Natural killer cell (primary cell): ENCODE measurements at regions not wholly inside any gene's neighbourhood (a gene's known extent, or its start where the extent isn't known, plus 50 kb on each side); places are given as distances from the start of the nearest gene placed in this dataset.

Source experiments
- ATAC-seq, 3 donors: fragments of 150-1000 bp in 2 of 3; fragments of 200-7000 bp in 1 of 3; cut with Tn5 transposase; 1 replicate in 1 of 3; 2 replicates in 2 of 3; pipeline ENCODE4 v1.10.0; 2021; ENCODE audit warnings: mild to moderate bottlenecking in 2 of 3, moderate library complexity in 2 of 3
- DNase-seq, 2 donors: peaks; one replicate each; pipeline versions ENCODE4 v3.0.0 to v3.0.0-alpha.2; 2013 to 2021; ENCODE audit warnings: mixed read lengths in 1 of 2
- H3K27ac ChIP-seq: one replicate; pipeline ENCODE4 v1.5.1; 2013; ENCODE audit warnings: mild to moderate bottlenecking, low read length
- H3K27me3 ChIP-seq: one replicate; pipeline ENCODE4 v1.6.1; 2013; ENCODE audit warnings: low read length; ENCODE audit not compliant: control insufficient read depth, insufficient read depth
- H3K36me3 ChIP-seq: one replicate; pipeline ENCODE4 v1.6.1; 2013; ENCODE audit warnings: low read length; ENCODE audit not compliant: control insufficient read depth, insufficient read depth
- H3K4me1 ChIP-seq: one replicate; pipeline ENCODE4 v1.6.1; 2013; ENCODE audit warnings: low read length; ENCODE audit not compliant: control insufficient read depth, insufficient read depth
- H3K4me3 ChIP-seq: one replicate; pipeline ENCODE4 v1.5.1; 2013; ENCODE audit warnings: low read length
- H3K9me3 ChIP-seq: one replicate; pipeline ENCODE4 v1.6.1; 2013; ENCODE audit warnings: low read length; ENCODE audit not compliant: control insufficient read depth, insufficient read depth
- H3K27ac Mint-ChIP-seq, 2 donors: one replicate each; pipeline ENCODE4 v1.8.0; 2022; ENCODE audit warnings: mild to moderate bottlenecking in 2 of 2, mixed read lengths in 2 of 2, moderate library complexity in 1 of 2
- H3K27me3 Mint-ChIP-seq, 2 donors: one replicate each; pipeline ENCODE4 v1.8.0; 2022; ENCODE audit warnings: low read depth in 2 of 2, mixed read lengths in 2 of 2
- H3K36me3 Mint-ChIP-seq: one replicate; pipeline ENCODE4 v1.8.0; 2022; ENCODE audit warnings: mixed read lengths
- H3K4me1 Mint-ChIP-seq, 2 donors: one replicate each; pipeline ENCODE4 v1.8.0; 2022; ENCODE audit warnings: mixed read lengths in 2 of 2
- H3K4me3 Mint-ChIP-seq: one replicate; pipeline ENCODE4 v1.8.0; 2022; ENCODE audit warnings: mild to moderate bottlenecking, moderate library complexity, mixed read lengths
- H3K9me3 Mint-ChIP-seq, 2 donors: one replicate each; pipeline ENCODE4 v1.8.0; 2022; ENCODE audit warnings: mixed read lengths in 2 of 2
- WGBS: methylation state at CpG from one replicate; pipeline ENCODE4 v1.1.7; 2013; ENCODE audit warnings: missing lambda C conversion rate; ENCODE audit not compliant: insufficient coverage; 5-methylcytosine and 5-hydroxymethylcytosine counted together
- intact Hi-C: fragments of 100-400 bp; cut with micrococcal nuclease; formaldehyde crosslinking; loops from one replicate; pipeline ENCODE4 v1.14.2; 2022
- TF ChIP-seq, protein P1 (sequence below): fragments of 200-600 bp; IDR thresholded peaks from one replicate; pipeline ENCODE4 v1.8.0; 2022; ENCODE audit warnings: antibody characterized with exemption

DNA sequence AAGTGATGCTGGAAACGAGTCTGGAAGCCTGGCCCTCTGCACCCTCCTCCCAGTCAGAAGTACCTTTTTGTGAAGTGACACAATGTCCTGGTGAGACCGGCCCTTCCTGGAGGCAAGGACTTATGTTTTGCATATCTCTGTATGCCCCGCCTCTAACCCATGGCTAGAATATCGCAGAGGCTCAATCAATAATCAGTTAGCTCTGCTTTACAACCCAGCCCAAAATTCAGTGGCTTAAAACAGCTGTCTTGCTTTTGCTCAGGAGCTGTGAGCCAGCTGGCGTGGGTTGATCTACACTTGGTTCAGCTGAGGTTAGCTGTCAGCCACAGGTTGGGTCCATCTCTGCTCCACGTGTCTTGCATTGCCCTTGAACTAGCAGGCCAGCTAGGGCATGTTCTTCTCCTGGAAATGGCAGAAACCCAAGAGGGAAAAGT, 98.8 kb upstream of the METTL14 start:
- H3K27ac ChIP-seq: no peak overlapping the region
- TF ChIP-seq, protein P1, sequence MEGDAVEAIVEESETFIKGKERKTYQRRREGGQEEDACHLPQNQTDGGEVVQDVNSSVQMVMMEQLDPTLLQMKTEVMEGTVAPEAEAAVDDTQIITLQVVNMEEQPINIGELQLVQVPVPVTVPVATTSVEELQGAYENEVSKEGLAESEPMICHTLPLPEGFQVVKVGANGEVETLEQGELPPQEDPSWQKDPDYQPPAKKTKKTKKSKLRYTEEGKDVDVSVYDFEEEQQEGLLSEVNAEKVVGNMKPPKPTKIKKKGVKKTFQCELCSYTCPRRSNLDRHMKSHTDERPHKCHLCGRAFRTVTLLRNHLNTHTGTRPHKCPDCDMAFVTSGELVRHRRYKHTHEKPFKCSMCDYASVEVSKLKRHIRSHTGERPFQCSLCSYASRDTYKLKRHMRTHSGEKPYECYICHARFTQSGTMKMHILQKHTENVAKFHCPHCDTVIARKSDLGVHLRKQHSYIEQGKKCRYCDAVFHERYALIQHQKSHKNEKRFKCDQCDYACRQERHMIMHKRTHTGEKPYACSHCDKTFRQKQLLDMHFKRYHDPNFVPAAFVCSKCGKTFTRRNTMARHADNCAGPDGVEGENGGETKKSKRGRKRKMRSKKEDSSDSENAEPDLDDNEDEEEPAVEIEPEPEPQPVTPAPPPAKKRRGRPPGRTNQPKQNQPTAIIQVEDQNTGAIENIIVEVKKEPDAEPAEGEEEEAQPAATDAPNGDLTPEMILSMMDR: no peak
- intact Hi-C loops: no loop called here
- no peak overlapping the region for H3K4me3 Mint-ChIP-seq
- H3K9me3 ChIP-seq: no peaks in the 10 kb centered on the region
- H3K9me3 Mint-ChIP-seq: peaks cover 0 to 4% of the 10 kb centered on the region in 2 donors
- H3K36me3 Mint-ChIP-seq: no peaks in the 10 kb centered on the region
- no peaks in the 10 kb centered on the region for H3K27me3 ChIP-seq
- DNase-seq (no peak), ATAC-seq (no peak)
- H3K4me3 ChIP-seq: no peak overlapping the region
- 67% methylated on average over 6 of the region's 6 CpGs for whole genome bisulfite sequencing
- H3K27ac Mint-ChIP-seq: no peak overlapping the region
- H3K4me1 ChIP-seq: no peaks in the 10 kb centered on the region
- peaks cover 5 to 6% of the 10 kb centered on the region in 2 donors for H3K4me1 Mint-ChIP-seq
- H3K27me3 Mint-ChIP-seq: peaks cover 18 to 25% of the 10 kb centered on the region in 2 donors
- no peaks in the 10 kb centered on the region for H3K36me3 ChIP-seq

DNA sequence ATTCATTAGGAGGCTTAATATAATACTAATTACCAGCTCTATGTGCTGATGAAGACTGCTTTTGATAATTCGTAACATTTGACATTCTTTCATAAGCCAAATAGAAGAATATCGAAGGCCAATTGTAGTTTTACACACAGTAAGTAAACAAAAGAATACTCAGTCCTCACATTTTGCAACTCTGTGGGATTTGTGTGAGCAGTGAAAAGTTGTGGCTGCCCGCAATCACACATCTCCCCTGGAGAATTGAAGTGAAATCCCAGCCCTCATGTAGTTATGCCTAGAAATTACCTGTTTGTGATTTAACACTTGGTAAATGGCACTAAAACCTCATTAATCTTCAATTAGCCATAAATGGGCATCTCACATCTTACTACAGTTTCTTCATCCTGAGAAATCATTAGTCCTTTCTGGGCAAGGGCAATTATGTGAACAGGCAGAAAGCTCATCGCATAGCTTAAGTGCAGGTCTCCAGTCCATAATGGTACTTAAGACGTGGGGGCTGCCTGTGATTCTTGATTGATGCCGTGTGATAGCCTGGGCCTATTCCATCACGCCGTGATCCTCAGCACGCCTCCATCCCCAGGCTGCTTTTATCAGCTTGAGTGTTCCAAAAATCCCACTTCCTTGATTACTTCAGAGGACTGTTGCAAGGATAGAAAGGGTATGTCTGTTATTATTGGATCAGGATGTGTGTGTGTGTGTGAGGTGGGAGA, 97.9 kb upstream of the METTL14 start:
- peaks cover 9 to 10% of the 10 kb centered on the region in 2 donors for H3K4me1 Mint-ChIP-seq
- Histone ChIP-seq H3K27ac (no peak overlapping the region), H3K4me3 (no peak overlapping the region), H3K36me3 (no peaks in the 10 kb centered on the region), H3K4me1 (peaks cover 5% of the 10 kb centered on the region), H3K27me3 (no peaks in the 10 kb centered on the region), H3K9me3 (no peaks in the 10 kb centered on the region)
- 83% methylated on average over 8 of the region's 9 CpGs for WGBS
- H3K27ac Mint-ChIP-seq: no peak overlapping the region
- TF ChIP-seq, protein P1: no peak
- no peak overlapping the region for H3K4me3 Mint-ChIP-seq
- H3K36me3 Mint-ChIP-seq: no peaks in the 10 kb centered on the region
- H3K9me3 Mint-ChIP-seq: peaks cover 0 to 4% of the 10 kb centered on the region in 2 donors
- intact Hi-C loops: no loop called here
- ATAC-seq (no peak), DNase-seq (no peak)
- peaks cover 15 to 16% of the 10 kb centered on the region in 2 donors for H3K27me3 Mint-ChIP-seq

DNA sequence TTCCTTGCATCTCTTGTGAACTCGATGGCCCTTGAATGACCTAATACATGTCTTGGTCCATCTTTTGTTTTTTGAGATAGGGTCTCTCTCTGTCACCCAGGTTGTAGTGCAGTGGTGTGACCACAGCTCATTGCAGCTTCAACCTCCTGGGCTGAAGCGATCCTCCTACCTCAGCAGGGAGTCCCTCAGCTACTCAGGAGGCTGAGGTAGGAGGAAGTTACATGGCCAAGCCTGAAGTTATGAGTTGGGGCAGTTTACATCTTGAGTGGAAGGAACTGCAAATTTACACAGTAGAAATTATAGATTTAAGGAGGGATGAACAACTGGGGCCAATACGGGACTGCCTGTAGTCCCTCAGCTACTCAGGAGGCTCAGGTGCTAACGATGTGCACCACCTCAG, 97.2 kb upstream of the METTL14 start:
- no peaks in the 10 kb centered on the region for H3K27me3 ChIP-seq
- H3K4me1 Mint-ChIP-seq: peaks cover 9 to 10% of the 10 kb centered on the region in 2 donors
- peaks cover 6% of the 10 kb centered on the region for H3K4me1 ChIP-seq
- no peak for DNase-seq
- H3K4me3 Mint-ChIP-seq: no peak overlapping the region
- no peak overlapping the region for H3K27ac Mint-ChIP-seq
- TF ChIP-seq, protein P1: no peak
- H3K36me3 Mint-ChIP-seq: no peaks in the 10 kb centered on the region
- peaks cover 0 to 4% of the 10 kb centered on the region in 2 donors for H3K9me3 Mint-ChIP-seq
- H3K4me3 ChIP-seq: no peak overlapping the region
- ATAC-seq: no peak
- no peaks in the 10 kb centered on the region for H3K36me3 ChIP-seq
- no peak overlapping the region for H3K27ac ChIP-seq
- H3K27me3 Mint-ChIP-seq: peaks cover 11 to 15% of the 10 kb centered on the region in 2 donors
- 86% methylated on average over 4 of the region's 4 CpGs for WGBS
- H3K9me3 ChIP-seq: no peaks in the 10 kb centered on the region
- intact Hi-C loops: no loop called here
